ENCODE measurements at regions not wholly inside any gene's neighbourhood (a gene's known extent, or its start where the extent isn't known, plus 50 kb on each side); places are given as distances from the start of the nearest gene placed in this dataset.

GRCh38 chr3:23019596-23020300 lies 183.4 kb upstream of the UBE2E2 start:
- TF ChIP-seq CTCF (IDR thresholded peaks at IDR 0.05; ENCODE audit: insufficient read depth, low read length, poor library complexity, severe bottlenecking) (no peak), EZH2phosphoT487 (conservative IDR thresholded peaks at IDR 0.05; ENCODE audit: low read length) (no peak)
